A549 (cell line): ENCODE measurements at regions not wholly inside any gene's neighbourhood (a gene's known extent, or its start where the extent isn't known, plus 50 kb on each side); places are given as distances from the start of the nearest gene placed in this dataset.

ENCODE experiments used
- ATAC-seq, 2 experiments: fragments of 200-7000 bp in 1 of 2; fragments of >200 bp in 1 of 2; cut with Nextera tagmentation in 1 of 2; cut with Tn5 transposase in 1 of 2; 3 replicates each; pipeline versions ENCODE4 v1.8.0 to v1.9.1; 2018 to 2020; ENCODE audit warnings: mild to moderate bottlenecking in 1 of 2, moderate library complexity in 1 of 2
- CTCF ChIA-PET: fragments of 300-600 bp; sonication (Branson Sonifier 250); formaldehyde crosslinking; extraction: SDS; loops from one replicate; lab custom pipeline; 2021; ENCODE audit warnings: antibody characterized with exemption, inconsistent platforms; lab: Yijun Ruan, JAX
- POLR2A ChIA-PET: fragments of 350-600 bp; formaldehyde crosslinking; extraction: SDS; loops from one replicate; lab custom pipeline; 2021; ENCODE audit warnings: antibody characterized with exemption, inconsistent platforms; lab: Yijun Ruan, JAX
- DNase-seq, 2 experiments: peaks; one replicate each; pipeline versions ENCODE4 v3.0.0 to v3.0.0-alpha.2; 2011 to 2016; ENCODE audit warnings: low read depth in 1 of 2, low spot score in 1 of 2
- FAIRE-seq: peaks from 2 replicates; lab custom pipeline; 2011; peaks lifted over from hg19 to GRCh38; lab: Jason Lieb, UNC
- H3K27ac ChIP-seq, 2 experiments: fragments of >200 bp; sonication (Bioruptor Twin); formaldehyde crosslinking; 3 replicates each; pipeline ENCODE4 v1.5.1; 2016 to 2017
- H3K4me1 ChIP-seq: fragments of >200 bp; sonication (Bioruptor Twin); formaldehyde crosslinking; 3 replicates; pipeline ENCODE4 v1.6.1; 2016
- H3K4me2 ChIP-seq: fragments of >200 bp; sonication (Bioruptor Twin); formaldehyde crosslinking; 3 replicates; pipeline ENCODE4 v1.6.1; 2016
- H3K4me3 ChIP-seq: fragments of >200 bp; sonication (Bioruptor Twin); formaldehyde crosslinking; 3 replicates; pipeline ENCODE4 v1.5.1; 2016
- H3K9me3 ChIP-seq: fragments of >200 bp; sonication (Bioruptor Twin); formaldehyde crosslinking; 3 replicates; pipeline ENCODE4 v1.6.1; 2016
- BHLHE40 ChIP-seq: IDR thresholded peaks from 2 replicates; pipeline ENCODE4 v1.6.1; 2012; ENCODE audit warnings: low read depth, low read length, inconsistent platforms
- CBX2 ChIP-seq: fragments of 200-600 bp; sonication (generic); IDR thresholded peaks from 2 replicates; pipeline ENCODE4 v1.6.1; 2016; ENCODE audit warnings: low read depth, mild to moderate bottlenecking, borderline replicate concordance
- CHD4 ChIP-seq: fragments of 200-600 bp; sonication (generic); IDR thresholded peaks from 2 replicates; pipeline ENCODE4 v1.6.1; 2016; ENCODE audit warnings: antibody characterized with exemption, mild to moderate bottlenecking, borderline replicate concordance
- EHF ChIP-seq: fragments of 250-450 bp; sonication (Bioruptor Pico); IDR thresholded peaks from 2 replicates; pipeline ENCODE4 v1.5.0; 2020; ENCODE audit warnings: mild to moderate bottlenecking
- EHMT2 ChIP-seq: fragments of 200-600 bp; sonication (generic); IDR thresholded peaks from 2 replicates; pipeline ENCODE4 v1.6.1; 2016; ENCODE audit warnings: antibody characterized with exemption, low read depth, mild to moderate bottlenecking, moderate library complexity
- ESRRA ChIP-seq: fragments of 150-350 bp; IDR thresholded peaks from 2 replicates; pipeline ENCODE4 v1.6.1; 2014; ENCODE audit warnings: mild to moderate bottlenecking, low read length, borderline replicate concordance
- FOSB ChIP-seq: fragments of 250-450 bp; sonication (Bioruptor Pico); IDR thresholded peaks from 2 replicates; pipeline ENCODE4 v1.5.0; 2020; ENCODE audit warnings: mild to moderate bottlenecking, moderate library complexity
- FOSL2 ChIP-seq, 2 experiments: fragments of 450-650 bp in 1 of 2; fragments of >200 bp in 1 of 2; sonication (Bioruptor Twin) in 1 of 2; formaldehyde crosslinking; IDR thresholded peaks; 2 replicates each; pipeline versions ENCODE4 v1.5.0 to v1.6.1; 2016 to 2020; ENCODE audit warnings: mild to moderate bottlenecking in 1 of 2, moderate library complexity in 1 of 2
- FOXS1 ChIP-seq: fragments of 250-450 bp; sonication (Bioruptor Pico); IDR thresholded peaks from 2 replicates; pipeline ENCODE4 v1.5.0; 2020; ENCODE audit warnings: mild to moderate bottlenecking, moderate library complexity
- HDAC2 ChIP-seq: fragments of 200-600 bp; sonication (generic); IDR thresholded peaks from 2 replicates; pipeline ENCODE4 v1.6.1; 2016
- HEYL ChIP-seq: fragments of 250-450 bp; sonication (Bioruptor Pico); IDR thresholded peaks from 2 replicates; pipeline ENCODE4 v1.8.0; 2021; ENCODE audit warnings: mild to moderate bottlenecking, moderate library complexity
- HOXA7 ChIP-seq: fragments of 250-450 bp; sonication (Bioruptor Pico); IDR thresholded peaks from 2 replicates; pipeline ENCODE4 v1.5.0; 2020; ENCODE audit warnings: mild to moderate bottlenecking, moderate library complexity
- HOXB5 ChIP-seq: fragments of 250-450 bp; sonication (Bioruptor Pico); IDR thresholded peaks from 2 replicates; pipeline ENCODE4 v1.5.0; 2020; ENCODE audit warnings: mild to moderate bottlenecking, moderate library complexity
- KDM1A ChIP-seq: fragments of 200-600 bp; sonication (generic); IDR thresholded peaks from 2 replicates; pipeline ENCODE4 v1.6.1; 2016; ENCODE audit warnings: low read depth, mild to moderate bottlenecking
- NFE2L2 ChIP-seq: fragments of 150-350 bp; conservative IDR thresholded peaks from 2 replicates; pipeline ENCODE4 v1.6.1; 2014; ENCODE audit warnings: low read length
- NPAS2 ChIP-seq: fragments of 250-450 bp; sonication (Bioruptor Pico); IDR thresholded peaks from 2 replicates; pipeline ENCODE4 v1.8.0; 2022; ENCODE audit warnings: mild to moderate bottlenecking, moderate library complexity, borderline replicate concordance
- RNF2 ChIP-seq: fragments of 200-600 bp; sonication (generic); IDR thresholded peaks from 2 replicates; pipeline ENCODE4 v1.6.1; 2016; ENCODE audit warnings: low read depth, mild to moderate bottlenecking, antibody characterized with exemption, moderate library complexity, borderline replicate concordance
- SMC3 ChIP-seq: fragments of >200 bp; sonication (Bioruptor Twin); formaldehyde crosslinking; IDR thresholded peaks from 3 replicates; pipeline ENCODE4 v1.6.1; 2018; ENCODE audit warnings: inconsistent platforms
- SREBF2 ChIP-seq: fragments of 450-650 bp; IDR thresholded peaks from 2 replicates; pipeline ENCODE4 v1.6.1; 2014; ENCODE audit warnings: mild to moderate bottlenecking, moderate library complexity
- TFCP2L1 ChIP-seq: fragments of 250-450 bp; sonication (Bioruptor Pico); IDR thresholded peaks from 2 replicates; pipeline ENCODE4 v1.5.0; 2021; ENCODE audit warnings: mild to moderate bottlenecking
- ZNF302 ChIP-seq: fragments of 250-450 bp; sonication (Bioruptor Pico); IDR thresholded peaks from 2 replicates; pipeline ENCODE4 v1.9.0; 2021; ENCODE audit warnings: inconsistent platforms, mild to moderate bottlenecking, moderate library complexity
- WGBS: methylation state at CpG from one replicate; pipeline ENCODE4 v1.1.6; 2017; ENCODE audit errors: missing lambda C conversion rate; 5-methylcytosine and 5-hydroxymethylcytosine counted together
- TF ChIP-seq, protein P1 (sequence below): fragments of 250-450 bp; sonication (Bioruptor Pico); IDR thresholded peaks from 2 replicates; pipeline ENCODE4 v1.5.0; 2021; ENCODE audit warnings: mild to moderate bottlenecking, moderate library complexity, borderline replicate concordance
- TF ChIP-seq, protein P2 (sequence below): fragments of 450-650 bp; IDR thresholded peaks from 2 replicates; pipeline ENCODE4 v1.6.1; 2014; ENCODE audit warnings: antibody characterized with exemption
- TF ChIP-seq, protein P3 (sequence below): fragments of >200 bp; sonication (Bioruptor Twin); formaldehyde crosslinking; IDR thresholded peaks from 3 replicates; pipeline ENCODE4 v1.5.1; 2016
- TF ChIP-seq, protein P4 (sequence below): IDR thresholded peaks from 2 replicates; pipeline ENCODE4 v1.6.1; 2012; ENCODE audit warnings: low read depth, borderline replicate concordance
- TF ChIP-seq, protein P5 (sequence below): IDR thresholded peaks from 2 replicates; pipeline ENCODE4 v1.6.1; 2012

DNA sequence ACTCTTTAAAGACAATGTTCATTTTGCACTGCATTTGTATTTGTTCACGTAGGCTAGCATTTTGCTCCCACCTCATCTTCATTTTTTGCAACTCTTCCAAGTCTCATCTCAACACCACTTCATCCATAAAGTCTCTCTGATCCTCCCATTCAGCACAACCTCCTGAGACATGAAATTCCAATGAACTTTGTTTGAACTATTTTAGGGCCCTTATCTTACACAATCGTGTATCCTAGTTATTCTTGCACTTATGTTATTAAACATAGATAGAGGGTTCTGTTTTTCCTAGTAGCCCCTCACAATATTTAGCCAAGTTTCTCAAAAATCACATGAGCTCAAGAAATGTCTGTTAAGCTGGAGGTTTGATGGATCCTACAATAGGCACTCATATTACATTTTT is 500.5 kb upstream of the ADAMTS5 start:
- DNase-seq (no peak), FAIRE-seq (no peak), ATAC-seq (no peak)
- Histone ChIP-seq H3K9me3 (no peaks in the 10 kb centered on the region), H3K4me1 (no peaks in the 10 kb centered on the region), H3K4me3 (no peak overlapping the region), H3K27ac (no peak overlapping the region)
- ChIA-PET POLR2A (no interaction called here), CTCF (no interaction called here)
- 10% methylated on average over 2 of the region's 2 CpGs for WGBS
- no peak for TF ChIP-seq HOXB5 (CRISPR knock-in tag)
- no peak for TF ChIP-seq NPAS2 (CRISPR knock-in tag)
- no peak for TF ChIP-seq BHLHE40
- no peak for TF ChIP-seq RNF2
- TF ChIP-seq, protein P1, sequence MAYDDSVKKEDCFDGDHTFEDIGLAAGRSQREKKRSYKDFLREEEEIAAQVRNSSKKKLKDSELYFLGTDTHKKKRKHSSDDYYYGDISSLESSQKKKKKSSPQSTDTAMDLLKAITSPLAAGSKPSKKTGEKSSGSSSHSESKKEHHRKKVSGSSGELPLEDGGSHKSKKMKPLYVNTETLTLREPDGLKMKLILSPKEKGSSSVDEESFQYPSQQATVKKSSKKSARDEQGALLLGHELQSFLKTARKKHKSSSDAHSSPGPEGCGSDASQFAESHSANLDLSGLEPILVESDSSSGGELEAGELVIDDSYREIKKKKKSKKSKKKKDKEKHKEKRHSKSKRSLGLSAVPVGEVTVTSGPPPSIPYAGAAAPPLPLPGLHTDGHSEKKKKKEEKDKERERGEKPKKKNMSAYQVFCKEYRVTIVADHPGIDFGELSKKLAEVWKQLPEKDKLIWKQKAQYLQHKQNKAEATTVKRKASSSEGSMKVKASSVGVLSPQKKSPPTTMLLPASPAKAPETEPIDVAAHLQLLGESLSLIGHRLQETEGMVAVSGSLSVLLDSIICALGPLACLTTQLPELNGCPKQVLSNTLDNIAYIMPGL (CRISPR knock-in tag): no peak
- TF ChIP-seq, all 56 proteins: peak for 0
- no peak overlapping the region for H3K4me2 ChIP-seq

DNA sequence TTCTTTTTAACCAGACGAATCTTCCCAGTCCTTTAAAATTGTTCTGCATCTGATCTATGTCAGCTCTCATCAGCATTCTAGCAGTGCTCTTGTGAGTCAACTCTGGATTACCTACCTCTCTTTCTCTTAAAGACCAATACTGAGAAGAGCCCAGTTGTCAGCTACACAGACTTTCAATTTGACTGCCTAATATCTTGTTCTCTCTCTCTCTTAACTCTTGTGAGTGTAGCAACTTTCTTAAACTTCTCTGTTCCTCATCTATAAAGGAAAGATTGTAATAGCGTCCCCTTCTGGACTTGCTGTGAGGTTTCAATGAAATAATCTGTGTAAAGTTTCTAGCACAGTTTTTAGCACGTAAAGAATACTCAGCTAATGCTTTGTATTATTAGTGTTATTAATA is 499.3 kb upstream of the ADAMTS5 start:
- Histone ChIP-seq H3K4me3 (no peak overlapping the region), H3K9me3 (no peaks in the 10 kb centered on the region), H3K4me2 (no peak overlapping the region), H3K27ac (no peak overlapping the region), H3K4me1 (no peaks in the 10 kb centered on the region)
- ATAC-seq (no peak), FAIRE-seq (no peak), DNase-seq (no peak)
- WGBS: 5% methylated on average over 3 of the region's 3 CpGs
- CTCF ChIA-PET: no interaction called here
- POLR2A ChIA-PET: no interaction called here
- TF ChIP-seq HEYL (no peak), EHMT2 (no peak), FOSL2 (IDR thresholded peaks at IDR 0.05) (no peak), FOSL2 (CRISPR knock-in tag; IDR thresholded peaks at IDR 0.05) (no peak), HDAC2 (no peak), EHF (CRISPR knock-in tag) (no peak), NPAS2 (CRISPR knock-in tag) (no peak), ESRRA (no peak), TFCP2L1 (CRISPR knock-in tag) (no peak), KDM1A (no peak), NFE2L2 (no peak)
- TF ChIP-seq, protein P2, sequence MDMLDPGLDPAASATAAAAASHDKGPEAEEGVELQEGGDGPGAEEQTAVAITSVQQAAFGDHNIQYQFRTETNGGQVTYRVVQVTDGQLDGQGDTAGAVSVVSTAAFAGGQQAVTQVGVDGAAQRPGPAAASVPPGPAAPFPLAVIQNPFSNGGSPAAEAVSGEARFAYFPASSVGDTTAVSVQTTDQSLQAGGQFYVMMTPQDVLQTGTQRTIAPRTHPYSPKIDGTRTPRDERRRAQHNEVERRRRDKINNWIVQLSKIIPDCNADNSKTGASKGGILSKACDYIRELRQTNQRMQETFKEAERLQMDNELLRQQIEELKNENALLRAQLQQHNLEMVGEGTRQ: no peak

DNA sequence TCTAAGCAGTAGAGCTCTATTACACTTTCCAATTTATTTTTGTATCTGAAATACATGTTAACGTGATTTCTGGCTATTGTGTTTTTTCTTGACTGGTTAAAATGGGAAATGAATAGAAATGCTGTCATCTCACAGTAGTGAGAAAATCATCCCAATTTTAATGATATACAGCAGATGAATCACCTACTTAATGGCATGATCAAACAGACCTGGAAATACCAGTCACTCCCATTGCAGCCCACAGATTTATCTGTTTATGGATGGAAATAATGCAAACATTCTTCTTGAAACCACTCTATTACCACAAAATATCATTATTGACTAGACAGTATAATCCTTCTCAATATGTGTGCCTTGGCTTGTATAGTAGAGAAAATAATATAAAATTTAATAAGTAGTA is 497.8 kb upstream of the ADAMTS5 start:
- Histone ChIP-seq H3K4me2 (no peak overlapping the region), H3K4me1 (no peaks in the 10 kb centered on the region), H3K27ac (no peak overlapping the region), H3K4me3 (no peak overlapping the region), H3K9me3 (no peaks in the 10 kb centered on the region)
- DNase-seq (no peak), FAIRE-seq (no peak), ATAC-seq (no peak)
- ChIA-PET CTCF (no interaction called here), POLR2A (no interaction called here)
- 0% methylated on average over 1 of the region's 1 CpG for WGBS
- TF ChIP-seq, protein P3, sequence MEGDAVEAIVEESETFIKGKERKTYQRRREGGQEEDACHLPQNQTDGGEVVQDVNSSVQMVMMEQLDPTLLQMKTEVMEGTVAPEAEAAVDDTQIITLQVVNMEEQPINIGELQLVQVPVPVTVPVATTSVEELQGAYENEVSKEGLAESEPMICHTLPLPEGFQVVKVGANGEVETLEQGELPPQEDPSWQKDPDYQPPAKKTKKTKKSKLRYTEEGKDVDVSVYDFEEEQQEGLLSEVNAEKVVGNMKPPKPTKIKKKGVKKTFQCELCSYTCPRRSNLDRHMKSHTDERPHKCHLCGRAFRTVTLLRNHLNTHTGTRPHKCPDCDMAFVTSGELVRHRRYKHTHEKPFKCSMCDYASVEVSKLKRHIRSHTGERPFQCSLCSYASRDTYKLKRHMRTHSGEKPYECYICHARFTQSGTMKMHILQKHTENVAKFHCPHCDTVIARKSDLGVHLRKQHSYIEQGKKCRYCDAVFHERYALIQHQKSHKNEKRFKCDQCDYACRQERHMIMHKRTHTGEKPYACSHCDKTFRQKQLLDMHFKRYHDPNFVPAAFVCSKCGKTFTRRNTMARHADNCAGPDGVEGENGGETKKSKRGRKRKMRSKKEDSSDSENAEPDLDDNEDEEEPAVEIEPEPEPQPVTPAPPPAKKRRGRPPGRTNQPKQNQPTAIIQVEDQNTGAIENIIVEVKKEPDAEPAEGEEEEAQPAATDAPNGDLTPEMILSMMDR: no peak
- TF ChIP-seq SMC3 (no peak), SREBF2 (no peak), FOXS1 (CRISPR knock-in tag) (no peak), CBX2 (no peak), HDAC2 (no peak), HOXA7 (CRISPR knock-in tag) (no peak), FOSB (no peak), ESRRA (no peak), ZNF302 (CRISPR knock-in tag) (no peak), CHD4 (no peak), EHF (CRISPR knock-in tag) (no peak)
- TF ChIP-seq, protein P4, sequence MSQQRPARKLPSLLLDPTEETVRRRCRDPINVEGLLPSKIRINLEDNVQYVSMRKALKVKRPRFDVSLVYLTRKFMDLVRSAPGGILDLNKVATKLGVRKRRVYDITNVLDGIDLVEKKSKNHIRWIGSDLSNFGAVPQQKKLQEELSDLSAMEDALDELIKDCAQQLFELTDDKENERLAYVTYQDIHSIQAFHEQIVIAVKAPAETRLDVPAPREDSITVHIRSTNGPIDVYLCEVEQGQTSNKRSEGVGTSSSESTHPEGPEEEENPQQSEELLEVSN: no peak
- TF ChIP-seq, protein P2: no peak
- TF ChIP-seq, protein P5, sequence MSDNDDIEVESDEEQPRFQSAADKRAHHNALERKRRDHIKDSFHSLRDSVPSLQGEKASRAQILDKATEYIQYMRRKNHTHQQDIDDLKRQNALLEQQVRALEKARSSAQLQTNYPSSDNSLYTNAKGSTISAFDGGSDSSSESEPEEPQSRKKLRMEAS: no peak
